Keratinocyte (primary cell): ENCODE measurements at regions not wholly inside any gene's neighbourhood (a gene's known extent, or its start where the extent isn't known, plus 50 kb on each side); places are given as distances from the start of the nearest gene placed in this dataset.

Experiments
- DNase-seq: peaks from one replicate; pipeline ENCODE4 v3.0.0-alpha.2; 2011; ENCODE audit warnings: low read depth, missing footprints, low spot score
- FAIRE-seq: peaks from 2 replicates; lab custom pipeline; 2011; peaks lifted over from hg19 to GRCh38; lab: Jason Lieb, UNC
- H2AFZ ChIP-seq: 2 replicates; pipeline ENCODE4 v1.6.0; 2012; ENCODE audit warnings: low read length, control low read depth, inconsistent platforms; ENCODE audit not compliant: control insufficient read depth
- H3K27ac ChIP-seq: 2 replicates; pipeline ENCODE4 v1.5.1; 2011; ENCODE audit warnings: low read length; ENCODE audit not compliant: control insufficient read depth, insufficient read depth
- H3K27me3 ChIP-seq: 3 replicates; pipeline ENCODE4 v1.6.0; 2011; ENCODE audit warnings: low read length; ENCODE audit not compliant: control insufficient read depth, insufficient read depth; ENCODE audit errors: extremely low read depth
- H3K36me3 ChIP-seq, 2 experiments: 2 replicates in 1 of 2; 3 replicates in 1 of 2; pipeline ENCODE4 v1.5.1; 2011; ENCODE audit warnings: low read length in 2 of 2, mild to moderate bottlenecking in 1 of 2; ENCODE audit not compliant: control insufficient read depth in 2 of 2, insufficient read depth in 2 of 2; ENCODE audit errors: extremely low read depth in 1 of 2
- H3K4me1 ChIP-seq: 3 replicates; pipeline ENCODE4 v1.5.1; 2011; ENCODE audit warnings: low read length; ENCODE audit not compliant: control insufficient read depth, insufficient read depth; ENCODE audit errors: extremely low read depth
- H3K4me2 ChIP-seq: 3 replicates; pipeline ENCODE4 v1.6.0; 2011; ENCODE audit warnings: low read depth, low read length; ENCODE audit not compliant: control insufficient read depth, insufficient read depth; ENCODE audit errors: extremely low read depth
- H3K4me3 ChIP-seq, 3 experiments: fragments of 200-600 bp in 1 of 3; sonication (generic) in 1 of 3; 2 replicates in 2 of 3; 3 replicates in 1 of 3; pipeline ENCODE4 v1.5.1; 2011 to 2016; ENCODE audit warnings: low read length in 3 of 3, mild to moderate bottlenecking in 3 of 3, control low read depth in 2 of 3, inconsistent platforms in 1 of 3, low read depth in 1 of 3, mixed read lengths in 1 of 3, mixed run types in 1 of 3, moderate library complexity in 1 of 3; ENCODE audit not compliant: control insufficient read depth in 2 of 3, insufficient read depth in 2 of 3; ENCODE audit errors: extremely low read depth in 1 of 3
- H3K79me2 ChIP-seq: 2 replicates; pipeline ENCODE4 v1.6.0; 2012; ENCODE audit warnings: low read length; ENCODE audit not compliant: control insufficient read depth, insufficient read depth
- H3K9ac ChIP-seq: 3 replicates; pipeline ENCODE4 v1.6.0; 2011; ENCODE audit warnings: low read length; ENCODE audit not compliant: control insufficient read depth, insufficient read depth; ENCODE audit errors: extremely low read depth
- H3K9me1 ChIP-seq: 3 replicates; pipeline ENCODE4 v1.6.0; 2011; ENCODE audit warnings: low read length; ENCODE audit not compliant: control insufficient read depth, insufficient read depth; ENCODE audit errors: extremely low read depth
- H3K9me3 ChIP-seq: 2 replicates; pipeline ENCODE4 v1.5.1; 2012; ENCODE audit warnings: low read depth, low read length; ENCODE audit not compliant: control insufficient read depth
- H4K20me1 ChIP-seq: 3 replicates; pipeline ENCODE4 v1.6.0; 2011; ENCODE audit warnings: low read length; ENCODE audit not compliant: control insufficient read depth, insufficient read depth; ENCODE audit errors: extremely low read depth
- CTCF ChIP-seq, 3 experiments: IDR thresholded peaks in 1 of 3; conservative IDR thresholded peaks in 1 of 3; optimal IDR thresholded peaks in 1 of 3; 2 replicates in 2 of 3; 3 replicates in 1 of 3; pipeline versions ENCODE3 to v1.5.1; 2011; ENCODE audit warnings: low read length in 3 of 3, mild to moderate bottlenecking in 3 of 3, moderate library complexity in 2 of 3, control low read depth in 1 of 3, inconsistent platforms in 1 of 3; ENCODE audit not compliant: insufficient read depth in 2 of 3; ENCODE audit errors: extremely low read depth in 1 of 3
- EZH2 ChIP-seq: IDR thresholded peaks from one replicate; pipeline ENCODE4 v1.6.1; 2012; ENCODE audit warnings: inconsistent platforms, mild to moderate bottlenecking, low read length, moderate library complexity
- dilution Hi-C: fragments of 300-500 bp; cut with MboI; formaldehyde crosslinking; loops from one replicate; pipeline ENCODE4 v1.7.0; 2020; ENCODE audit warnings: low sequenced_read_pairs; ENCODE audit not compliant: extremely low pct_ligation_motif_present

- Histone ChIP-seq H3K9ac (no peak overlapping the region), H3K4me1 (no peaks in the 10 kb centered on the region), H3K36me3 (no peaks in the 10 kb centered on the region), H2AFZ (no peak overlapping the region), H3K9me1 (no peaks in the 10 kb centered on the region), H3K79me2 (no peaks in the 10 kb centered on the region), H3K9me3 (no peaks in the 10 kb centered on the region), H3K27ac (no peak overlapping the region), H4K20me1 (no peaks in the 10 kb centered on the region), H3K27me3 (no peaks in the 10 kb centered on the region), H3K4me3 (no peak overlapping the region), H3K4me2 (no peak overlapping the region)
- FAIRE-seq (no peak), DNase-seq (no peak)
- dilution Hi-C loops, result no loop called here
- TF ChIP-seq CTCF (optimal IDR thresholded peaks at IDR 0.05 in 1 of 3, IDR thresholded peaks at IDR 0.05 in 1 of 3, conservative IDR thresholded peaks at IDR 0.05 in 1 of 3; ENCODE audit: extremely low read depth in 1 of 3, insufficient read depth in 2 of 3, low read length in 3 of 3) (no peak), EZH2 (no peak)
Observed at GRCh38 chr15:36160351-36160750, 419.1 kb upstream of the CDIN1 start.

GRCh38 chr15:36161108-36161507 is 418.3 kb upstream of the CDIN1 start:
- H3K9me3 ChIP-seq, result no peaks in the 10 kb centered on the region
- FAIRE-seq (no peak), DNase-seq (no peak)
- no peaks in the 10 kb centered on the region for H3K36me3 ChIP-seq
- H3K9ac ChIP-seq, result no peak overlapping the region
- no peak overlapping the region for H3K27ac ChIP-seq
- H3K4me3 ChIP-seq, result no peak overlapping the region
- no peaks in the 10 kb centered on the region for H3K79me2 ChIP-seq
- H3K4me2 ChIP-seq, result no peak overlapping the region
- dilution Hi-C loops, result no loop called here
- TF ChIP-seq EZH2 (no peak), CTCF (optimal IDR thresholded peaks at IDR 0.05 in 1 of 3, IDR thresholded peaks at IDR 0.05 in 1 of 3, conservative IDR thresholded peaks at IDR 0.05 in 1 of 3; ENCODE audit: extremely low read depth in 1 of 3, insufficient read depth in 2 of 3, low read length in 3 of 3) (no peak)
- H3K4me1 ChIP-seq, result no peaks in the 10 kb centered on the region
- no peaks in the 10 kb centered on the region for H3K9me1 ChIP-seq
- no peaks in the 10 kb centered on the region for H3K27me3 ChIP-seq
- no peak overlapping the region for H2AFZ ChIP-seq
- H4K20me1 ChIP-seq, result no peaks in the 10 kb centered on the region
